GM12865 (cell line): ENCODE measurements at regions not wholly inside any gene's neighbourhood (a gene's known extent, or its start where the extent isn't known, plus 50 kb on each side); places are given as distances from the start of the nearest gene placed in this dataset.
"Not testable (repeated sequence)": the region's sequence is repeated elsewhere in the genome, so short reads cannot be mapped to it uniquely, and the experiment has no call there.

Source experiments
- DNase-seq: peaks from one replicate; pipeline ENCODE4 v3.0.0; 2010; ENCODE audit warnings: low read depth
- H3K4me3 ChIP-seq: 2 replicates; pipeline ENCODE4 v1.5.1; 2011; ENCODE audit warnings: mild to moderate bottlenecking, low read depth, low read length, control low read depth
- CTCF ChIP-seq: IDR thresholded peaks from 2 replicates; pipeline ENCODE4 v1.5.1; 2011; ENCODE audit warnings: low read length, control low read depth, low read depth, inconsistent platforms; ENCODE audit not compliant: insufficient read depth; ENCODE audit errors: missing control alignments

- no peak overlapping the region for H3K4me3 ChIP-seq
- no peak for DNase-seq
- TF ChIP-seq CTCF, result no peak
These were observed 187.2 kb upstream of the PTGFR start for GRCh38 chr1:78303620-78304019.

GRCh38 chr1:78304341-78304740 is 186.4 kb upstream of the PTGFR start:
- no peak for TF ChIP-seq CTCF
- DNase-seq, result no peak
- no peak overlapping the region for H3K4me3 ChIP-seq

GRCh38 chr1:78304761-78305160 is 186.0 kb upstream of the PTGFR start:
- no peak overlapping the region for H3K4me3 ChIP-seq
- no peak for DNase-seq
- TF ChIP-seq CTCF, result no peak

- not testable (repeated sequence) for H3K4me3 ChIP-seq, DNase-seq
These were observed 180.5 kb upstream of the PTGFR start for GRCh38 chr1:78310261-78310660.

GRCh38 chr1:78318011-78318410 is 172.8 kb upstream of the PTGFR start:
- no peak for TF ChIP-seq CTCF
- no peak overlapping the region for H3K4me3 ChIP-seq
- DNase-seq, result no peak

- H3K4me3 ChIP-seq, result no peak overlapping the region
- DNase-seq, result no peak
- no peak for TF ChIP-seq CTCF
These were observed 171.2 kb upstream of the PTGFR start for GRCh38 chr1:78319603-78320002.

GRCh38 chr1:78322928-78323680 is 167.7 kb upstream of the PTGFR start:
- H3K4me3 ChIP-seq, result no peak overlapping the region
- TF ChIP-seq CTCF, result no peak
- no peak for DNase-seq
